ENCODE measurements at regions not wholly inside any gene's neighbourhood (a gene's known extent, or its start where the extent isn't known, plus 50 kb on each side); places are given as distances from the start of the nearest gene placed in this dataset.

DNA sequence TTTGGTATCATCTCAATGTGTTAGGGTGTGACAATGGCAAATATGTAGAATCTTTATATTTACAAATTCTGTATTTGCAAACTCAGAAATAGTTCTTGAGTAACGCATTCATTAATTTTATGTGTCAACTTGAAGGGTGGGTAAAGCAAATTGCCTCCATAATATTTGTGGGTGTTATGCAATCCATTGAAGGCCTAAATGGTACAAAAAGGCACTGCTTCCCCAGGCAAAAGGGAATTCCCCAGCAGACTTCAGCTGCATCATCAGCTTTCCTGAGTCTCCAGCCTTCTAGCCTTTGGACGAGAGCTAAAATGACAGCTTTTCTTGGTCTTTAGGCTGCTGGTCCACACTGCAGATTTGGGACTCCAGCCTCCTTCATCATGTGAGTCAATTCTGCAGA lies 292.2 kb upstream of the PCDH7 start:
- Mint-ChIP-seq H3K27ac (no peak overlapping the region), H3K9me3 (peaks cover 0 to 11% (median 6%) of the 10 kb centered on the region in 7 donors), H3K36me3 (no peaks in the 10 kb centered on the region), H3K4me1 (no peaks in the 10 kb centered on the region), H3K27me3 (ENCODE audit: low read depth in 3 of 3) (no peaks in the 10 kb centered on the region), H3K4me3 (no peak overlapping the region)
- Histone ChIP-seq H3K79me2 (ENCODE audit: insufficient read depth, low read length) (no peaks in the 10 kb centered on the region), H3K4me2 (replicated peaks; ENCODE audit: extremely low read depth, low read length, poor library complexity, severe bottlenecking) (no peak overlapping the region), H3K4me1 (ENCODE audit: control insufficient read depth in 1 of 2, insufficient read depth in 2 of 2, low read length in 2 of 2) (no peaks in the 10 kb centered on the region), H3K4me3 (replicated peaks in 1 of 3; ENCODE audit: low read depth in 2 of 3, low read length in 3 of 3) (no peak overlapping the region), H3K27ac (ENCODE audit: low read depth in 1 of 2, low read length in 2 of 2) (no peak overlapping the region), H2AFZ (ENCODE audit: insufficient read depth, low read depth, low read length, poor library complexity, severe bottlenecking) (no peak overlapping the region), H3K9me3 (replicated peaks in 1 of 2; ENCODE audit: control insufficient read depth in 1 of 2, insufficient read depth in 1 of 2, low read length in 2 of 2) (no peaks in the 10 kb centered on the region), H3K9ac (ENCODE audit: insufficient read depth, low read length, poor library complexity, severe bottlenecking) (no peak overlapping the region), H4K20me1 (ENCODE audit: insufficient read depth, low read length) (no peaks in the 10 kb centered on the region), H3K36me3 (replicated peaks in 1 of 2; ENCODE audit: control insufficient read depth in 1 of 2, insufficient read depth in 2 of 2, low read length in 2 of 2) (no peaks in the 10 kb centered on the region), H3K27me3 (ENCODE audit: control insufficient read depth in 2 of 2, insufficient read depth in 2 of 2, low read length in 2 of 2) (no peaks in the 10 kb centered on the region)
- TF ChIP-seq CTCF (IDR thresholded peaks at IDR 0.05): no peak
- intact Hi-C loops (cut with micrococcal nuclease): no loop called here
- WGBS (ENCODE audit: insufficient coverage): 83% methylated on average over 1 of the region's 2 CpGs
- no peak for DNase-seq

GRCh38 chr4:30429813-30430761 lies 290.1 kb upstream of the PCDH7 start:
- Histone ChIP-seq H2AFZ (ENCODE audit: insufficient read depth, low read depth, low read length, poor library complexity, severe bottlenecking) (no peak overlapping the region), H3K27ac (ENCODE audit: low read depth in 1 of 2, low read length in 2 of 2) (no peak overlapping the region), H3K4me3 (replicated peaks in 1 of 3; ENCODE audit: low read depth in 2 of 3, low read length in 3 of 3) (no peak overlapping the region), H3K4me1 (ENCODE audit: control insufficient read depth in 1 of 2, insufficient read depth in 2 of 2, low read length in 2 of 2) (no peaks in the 10 kb centered on the region), H4K20me1 (ENCODE audit: insufficient read depth, low read length) (no peaks in the 10 kb centered on the region), H3K9me3 (replicated peaks in 1 of 2; ENCODE audit: control insufficient read depth in 1 of 2, insufficient read depth in 1 of 2, low read length in 2 of 2) (no peaks in the 10 kb centered on the region), H3K4me2 (replicated peaks; ENCODE audit: extremely low read depth, low read length, poor library complexity, severe bottlenecking) (no peak overlapping the region), H3K36me3 (replicated peaks in 1 of 2; ENCODE audit: control insufficient read depth in 1 of 2, insufficient read depth in 2 of 2, low read length in 2 of 2) (no peaks in the 10 kb centered on the region), H3K9ac (ENCODE audit: insufficient read depth, low read length, poor library complexity, severe bottlenecking) (no peak overlapping the region), H3K79me2 (ENCODE audit: insufficient read depth, low read length) (no peaks in the 10 kb centered on the region), H3K27me3 (ENCODE audit: control insufficient read depth in 2 of 2, insufficient read depth in 2 of 2, low read length in 2 of 2) (no peaks in the 10 kb centered on the region)
- Mint-ChIP-seq H3K27ac (no peak overlapping the region), H3K9me3 (peaks cover 0 to 5% (median 3%) of the 10 kb centered on the region in 7 donors), H3K4me1 (no peaks in the 10 kb centered on the region), H3K27me3 (ENCODE audit: low read depth in 3 of 3) (no peaks in the 10 kb centered on the region), H3K36me3 (no peaks in the 10 kb centered on the region), H3K4me3 (no peak overlapping the region)
- TF ChIP-seq CTCF (IDR thresholded peaks at IDR 0.05): no peak
- intact Hi-C loops (cut with micrococcal nuclease): no loop called here
- WGBS (ENCODE audit: insufficient coverage): 44% methylated on average over 2 of the region's 6 CpGs
- DNase-seq: no peak

Data from CD14-positive monocyte (primary cell).